K562 (cell line): ENCODE measurements at regions not wholly inside any gene's neighbourhood (a gene's known extent, or its start where the extent isn't known, plus 50 kb on each side); places are given as distances from the start of the nearest gene placed in this dataset.
A peak's percentile ranks its signal among the peaks of the same experiment; 100 is the strongest.

ENCODE experiments used
- ATF7 ChIP-seq: fragments of 450-650 bp; IDR thresholded peaks from 2 replicates; pipeline ENCODE4 v1.7.1; 2014; ENCODE audit warnings: mild to moderate bottlenecking, moderate library complexity
- CBFB ChIP-seq: sonication (generic); formaldehyde crosslinking; IDR thresholded peaks from 2 replicates; pipeline ENCODE4 v1.4.0; 2020; ENCODE audit warnings: mild to moderate bottlenecking, missing genetic modification reagents
- CREBBP ChIP-seq: IDR thresholded peaks from one replicate; pipeline ENCODE4 v1.6.1; 2012; ENCODE audit warnings: low read depth, mild to moderate bottlenecking, control low read depth, inconsistent platforms, low read length
- CREM ChIP-seq: IDR thresholded peaks from 2 replicates; pipeline ENCODE4 v1.6.1; 2014; ENCODE audit warnings: antibody characterized with exemption, low read depth
- CXXC5 ChIP-seq: fragments of 250-450 bp; sonication (Bioruptor Pico); IDR thresholded peaks from 2 replicates; pipeline ENCODE4 v1.8.0; 2022; ENCODE audit warnings: inconsistent platforms, mild to moderate bottlenecking, moderate library complexity
- FOXJ3 ChIP-seq: sonication (generic); formaldehyde crosslinking; IDR thresholded peaks from 2 replicates; pipeline ENCODE4 v1.4.0; 2020; ENCODE audit warnings: mild to moderate bottlenecking, missing genetic modification reagents
- GABPA ChIP-seq: fragments of 200-800 bp; sonication (Bioruptor generic); conservative IDR thresholded peaks from 2 replicates; pipeline ENCODE4 v1.6.1; 2016; ENCODE audit warnings: low read depth, missing genetic modification characterization, missing compliant biosample characterization
- HDAC6 ChIP-seq: IDR thresholded peaks from 2 replicates; pipeline ENCODE4 v1.6.1; 2012; ENCODE audit warnings: low read depth, mild to moderate bottlenecking, control low read depth, inconsistent platforms, low read length, moderate library complexity
- HDGF ChIP-seq: fragments of 450-650 bp; IDR thresholded peaks from 2 replicates; pipeline ENCODE4 v1.6.1; 2016
- HIVEP1 ChIP-seq: fragments of 250-450 bp; sonication (Bioruptor Pico); IDR thresholded peaks from 2 replicates; pipeline ENCODE4 v1.4.0; 2020; ENCODE audit warnings: mild to moderate bottlenecking
- HMG20A ChIP-seq: fragments of 450-650 bp; formaldehyde crosslinking; conservative IDR thresholded peaks from 2 replicates; pipeline ENCODE4 v1.4.0; 2020; ENCODE audit warnings: mild to moderate bottlenecking, mixed read lengths
- ILF3 ChIP-seq: fragments of 450-650 bp; IDR thresholded peaks from 2 replicates; pipeline ENCODE4 v1.6.1; 2018; ENCODE audit warnings: antibody characterized with exemption, mild to moderate bottlenecking, moderate library complexity, borderline replicate concordance
- MTA1 ChIP-seq: fragments of 450-650 bp; IDR thresholded peaks from 2 replicates; pipeline ENCODE4 v1.6.1; 2017; ENCODE audit warnings: borderline replicate concordance
- SETDB1 ChIP-seq: IDR thresholded peaks from one replicate; pipeline ENCODE4 v1.6.1; 2012; ENCODE audit warnings: low read length, control low read depth, inconsistent platforms
- SRF ChIP-seq, 2 experiments: fragments of 250-450, 450-650 bp in 1 of 2; sonication (Bioruptor Pico) in 1 of 2; sonication (generic) in 1 of 2; formaldehyde crosslinking; IDR thresholded peaks; 2 replicates each; pipeline versions ENCODE4 v1.5.0 to v1.5.1; 2020 to 2022; ENCODE audit warnings: mild to moderate bottlenecking in 1 of 2, missing genetic modification reagents in 1 of 2
- TAF7 ChIP-seq: fragments of 450-650 bp; IDR thresholded peaks from 2 replicates; pipeline ENCODE4 v1.6.1; 2016; ENCODE audit warnings: missing genetic modification characterization, missing compliant biosample characterization
- TFAM ChIP-seq: fragments of 250-450 bp; sonication (Bioruptor Pico); conservative IDR thresholded peaks from 2 replicates; pipeline ENCODE4 v1.5.0; 2021; ENCODE audit warnings: mild to moderate bottlenecking, moderate library complexity
- ZNF121 ChIP-seq: sonication (generic); formaldehyde crosslinking; conservative IDR thresholded peaks from 2 replicates; pipeline ENCODE4 v1.8.0; 2022; ENCODE audit warnings: missing genetic modification reagents
- ZNF384 ChIP-seq: IDR thresholded peaks from 2 replicates; pipeline ENCODE4 v1.6.1; 2012; ENCODE audit warnings: low read depth, low read length, improper control_type of control experiment
- TF ChIP-seq, protein P1 (sequence below): fragments of 150-350 bp; IDR thresholded peaks from 2 replicates; pipeline ENCODE4 v1.6.1; 2014; ENCODE audit warnings: low read depth, mild to moderate bottlenecking, low read length, borderline replicate concordance
- TF ChIP-seq, protein P2 (sequence below): fragments of 450-650 bp; IDR thresholded peaks from 2 replicates; pipeline ENCODE4 v1.6.1; 2016
- TF ChIP-seq, protein P3 (sequence below), 2 experiments: IDR thresholded peaks in 1 of 2; conservative IDR thresholded peaks in 1 of 2; 2 replicates each; pipeline ENCODE4 v1.6.1; 2016; ENCODE audit warnings: low read depth in 2 of 2, mild to moderate bottlenecking in 1 of 2, missing compliant biosample characterization in 1 of 2, missing genetic modification characterization in 1 of 2, moderate library complexity in 1 of 2

DNA sequence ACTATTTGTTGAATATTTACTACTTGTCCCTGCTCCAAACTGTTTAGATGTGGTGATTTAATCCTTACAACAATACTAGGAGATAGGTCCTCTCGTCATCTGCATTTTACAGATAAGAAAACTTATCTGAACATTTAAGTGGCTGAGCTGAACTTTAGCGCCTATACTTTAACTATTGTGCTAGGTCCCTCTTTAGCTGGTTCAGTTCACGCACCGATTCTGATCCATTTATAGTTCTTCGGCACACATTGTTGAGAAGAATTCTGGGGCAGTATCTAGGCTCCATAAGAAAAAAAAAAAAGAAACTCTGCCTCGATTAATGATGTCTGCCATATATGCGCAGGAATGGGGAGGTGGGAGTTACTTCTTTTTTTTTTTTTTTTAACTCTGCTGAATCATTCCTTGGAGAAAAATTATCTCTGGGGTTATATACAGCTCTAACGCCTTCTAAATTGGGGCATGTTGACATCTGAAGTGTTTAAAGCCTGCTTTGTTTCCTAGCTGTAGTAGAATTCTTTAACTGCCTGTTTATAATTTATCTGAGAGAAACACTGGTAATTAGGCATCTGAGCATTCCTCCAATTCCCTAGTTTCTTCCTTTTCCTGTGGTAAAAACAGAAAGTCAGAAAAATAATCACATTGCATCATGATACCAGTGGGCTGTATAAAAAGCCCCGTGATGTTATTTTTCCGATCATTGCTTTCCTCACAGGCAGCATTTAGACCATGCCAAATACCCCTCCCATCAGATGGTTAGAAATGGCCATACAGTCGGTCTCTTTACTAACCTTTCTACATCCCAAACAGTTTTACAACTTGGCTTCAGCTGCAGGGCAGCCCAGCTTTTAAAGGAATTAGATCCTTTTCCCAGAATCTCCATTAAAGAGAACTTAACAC lies 98.5 kb upstream of the KDM7A start (continued):
- TF ChIP-seq, protein P1, sequence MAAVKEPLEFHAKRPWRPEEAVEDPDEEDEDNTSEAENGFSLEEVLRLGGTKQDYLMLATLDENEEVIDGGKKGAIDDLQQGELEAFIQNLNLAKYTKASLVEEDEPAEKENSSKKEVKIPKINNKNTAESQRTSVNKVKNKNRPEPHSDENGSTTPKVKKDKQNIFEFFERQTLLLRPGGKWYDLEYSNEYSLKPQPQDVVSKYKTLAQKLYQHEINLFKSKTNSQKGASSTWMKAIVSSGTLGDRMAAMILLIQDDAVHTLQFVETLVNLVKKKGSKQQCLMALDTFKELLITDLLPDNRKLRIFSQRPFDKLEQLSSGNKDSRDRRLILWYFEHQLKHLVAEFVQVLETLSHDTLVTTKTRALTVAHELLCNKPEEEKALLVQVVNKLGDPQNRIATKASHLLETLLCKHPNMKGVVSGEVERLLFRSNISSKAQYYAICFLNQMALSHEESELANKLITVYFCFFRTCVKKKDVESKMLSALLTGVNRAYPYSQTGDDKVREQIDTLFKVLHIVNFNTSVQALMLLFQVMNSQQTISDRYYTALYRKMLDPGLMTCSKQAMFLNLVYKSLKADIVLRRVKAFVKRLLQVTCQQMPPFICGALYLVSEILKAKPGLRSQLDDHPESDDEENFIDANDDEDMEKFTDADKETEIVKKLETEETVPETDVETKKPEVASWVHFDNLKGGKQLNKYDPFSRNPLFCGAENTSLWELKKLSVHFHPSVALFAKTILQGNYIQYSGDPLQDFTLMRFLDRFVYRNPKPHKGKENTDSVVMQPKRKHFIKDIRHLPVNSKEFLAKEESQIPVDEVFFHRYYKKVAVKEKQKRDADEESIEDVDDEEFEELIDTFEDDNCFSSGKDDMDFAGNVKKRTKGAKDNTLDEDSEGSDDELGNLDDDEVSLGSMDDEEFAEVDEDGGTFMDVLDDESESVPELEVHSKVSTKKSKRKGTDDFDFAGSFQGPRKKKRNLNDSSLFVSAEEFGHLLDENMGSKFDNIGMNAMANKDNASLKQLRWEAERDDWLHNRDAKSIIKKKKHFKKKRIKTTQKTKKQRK: no peak
- TF ChIP-seq HDGF (no peak), ATF7 (peak; percentile 72), SETDB1 (no peak), MTA1 (peak; percentile 62; the same call in 1 of the 2 replicates), FOXJ3 (CRISPR knock-in tag) (no peak), SRF (CRISPR knock-in tag; IDR thresholded peaks at IDR 0.05) (0 out of 4 replicates have a peak, but pooled peaks of 1 of the 2 experiments have one; percentile 28), CREBBP (no peak), ZNF384 (peak; percentile 100), ZNF121 (no peak), ILF3 (no peak), CXXC5 (CRISPR knock-in tag) (peak; percentile 75), HIVEP1 (CRISPR knock-in tag) (no peak), TAF7 (tag) (no peak), GABPA (no peak), TFAM (CRISPR knock-in tag) (no peak), HMG20A (CRISPR knock-in tag) (0 out of 2 replicates have a peak, but pooled peaks have one; percentile 29), CREM (no peak), HDAC6 (no peak), CBFB (no peak)
- TF ChIP-seq, protein P2, sequence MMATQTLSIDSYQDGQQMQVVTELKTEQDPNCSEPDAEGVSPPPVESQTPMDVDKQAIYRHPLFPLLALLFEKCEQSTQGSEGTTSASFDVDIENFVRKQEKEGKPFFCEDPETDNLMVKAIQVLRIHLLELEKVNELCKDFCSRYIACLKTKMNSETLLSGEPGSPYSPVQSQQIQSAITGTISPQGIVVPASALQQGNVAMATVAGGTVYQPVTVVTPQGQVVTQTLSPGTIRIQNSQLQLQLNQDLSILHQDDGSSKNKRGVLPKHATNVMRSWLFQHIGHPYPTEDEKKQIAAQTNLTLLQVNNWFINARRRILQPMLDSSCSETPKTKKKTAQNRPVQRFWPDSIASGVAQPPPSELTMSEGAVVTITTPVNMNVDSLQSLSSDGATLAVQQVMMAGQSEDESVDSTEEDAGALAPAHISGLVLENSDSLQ: peak; percentile 32; the same call in 1 of the 2 replicates
- TF ChIP-seq, protein P3, sequence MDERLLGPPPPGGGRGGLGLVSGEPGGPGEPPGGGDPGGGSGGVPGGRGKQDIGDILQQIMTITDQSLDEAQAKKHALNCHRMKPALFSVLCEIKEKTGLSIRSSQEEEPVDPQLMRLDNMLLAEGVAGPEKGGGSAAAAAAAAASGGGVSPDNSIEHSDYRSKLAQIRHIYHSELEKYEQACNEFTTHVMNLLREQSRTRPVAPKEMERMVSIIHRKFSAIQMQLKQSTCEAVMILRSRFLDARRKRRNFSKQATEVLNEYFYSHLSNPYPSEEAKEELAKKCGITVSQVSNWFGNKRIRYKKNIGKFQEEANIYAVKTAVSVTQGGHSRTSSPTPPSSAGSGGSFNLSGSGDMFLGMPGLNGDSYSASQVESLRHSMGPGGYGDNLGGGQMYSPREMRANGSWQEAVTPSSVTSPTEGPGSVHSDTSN (CRISPR knock-in tag; IDR thresholded peaks at IDR 0.05; ENCODE audit: low read depth): no peak
- TF ChIP-seq, protein P3 (tag; conservative IDR thresholded peaks at IDR 0.05; ENCODE audit: low read depth): 0 out of 2 replicates have a peak, but pooled peaks have one; percentile 18
